Erythroblast (primary cell): ENCODE measurements at regions not wholly inside any gene's neighbourhood (a gene's known extent, or its start where the extent isn't known, plus 50 kb on each side); places are given as distances from the start of the nearest gene placed in this dataset.

ENCODE experiments used
- GATA1 ChIP-seq: IDR thresholded peaks from 2 replicates; pipeline ENCODE4 v1.6.1; 2011; ENCODE audit warnings: low read depth, mild to moderate bottlenecking, control low read depth, low read length, moderate library complexity
- POLR2A ChIP-seq: IDR thresholded peaks from 2 replicates; pipeline ENCODE4 v1.6.1; 2011; ENCODE audit warnings: mild to moderate bottlenecking, low read length

GRCh38 chr22:47849576-47849975 is 1087.1 kb downstream of the TBC1D22A start:
- no peak for TF ChIP-seq GATA1
- no peak for TF ChIP-seq POLR2A
